H9 (cell line): ENCODE measurements at regions not wholly inside any gene's neighbourhood (a gene's known extent, or its start where the extent isn't known, plus 50 kb on each side); places are given as distances from the start of the nearest gene placed in this dataset.

Experiments used
- DNase-seq: peaks from one replicate; pipeline ENCODE4 v3.0.0-alpha.2; 2017
- H2AFZ ChIP-seq: one replicate; pipeline ENCODE4 v1.6.1; 2013; ENCODE audit warnings: mild to moderate bottlenecking, low read length, control low read depth, moderate library complexity
- H2AK5ac ChIP-seq: 2 replicates; pipeline ENCODE4 v1.6.1; 2013; ENCODE audit warnings: low read length, control low read depth, mixed read lengths; ENCODE audit not compliant: insufficient read length
- H2BK120ac ChIP-seq: one replicate; pipeline ENCODE4 v1.6.1; 2013; ENCODE audit warnings: low read depth, mild to moderate bottlenecking, low read length, control low read depth, inconsistent platforms; ENCODE audit not compliant: poor library complexity, severe bottlenecking
- H2BK12ac ChIP-seq: 2 replicates; pipeline ENCODE4 v1.6.1; 2013; ENCODE audit warnings: low read length, control low read depth, mixed read lengths, low read depth; ENCODE audit not compliant: insufficient read length
- H2BK15ac ChIP-seq: 2 replicates; pipeline ENCODE4 v1.6.1; 2013; ENCODE audit warnings: low read depth, low read length, control low read depth
- H2BK20ac ChIP-seq: one replicate; pipeline ENCODE4 v1.6.1; 2013; ENCODE audit warnings: low read depth, mild to moderate bottlenecking, low read length, control low read depth, inconsistent platforms; ENCODE audit not compliant: poor library complexity, severe bottlenecking
- H2BK5ac ChIP-seq: 2 replicates; pipeline ENCODE4 v1.6.1; 2013; ENCODE audit warnings: low read length, control low read depth, mixed read lengths; ENCODE audit not compliant: insufficient read length
- H3K14ac ChIP-seq: 2 replicates; pipeline ENCODE4 v1.6.1; 2013; ENCODE audit warnings: low read length, control low read depth; ENCODE audit not compliant: insufficient read depth
- H3K18ac ChIP-seq: 2 replicates; pipeline ENCODE4 v1.6.1; 2013; ENCODE audit warnings: low read depth, mild to moderate bottlenecking, mixed read lengths, low read length, control low read depth; ENCODE audit not compliant: insufficient read length
- H3K23ac ChIP-seq: 2 replicates; pipeline ENCODE4 v1.6.1; 2013; ENCODE audit warnings: low read length, control low read depth, mixed read lengths, low read depth; ENCODE audit not compliant: insufficient read length
- H3K23me2 ChIP-seq: 2 replicates; pipeline ENCODE4 v1.6.1; 2013; ENCODE audit warnings: low read depth, mild to moderate bottlenecking, mixed read lengths, low read length, control low read depth; ENCODE audit not compliant: insufficient read length, poor library complexity, severe bottlenecking
- H3K27ac ChIP-seq: 2 replicates; pipeline ENCODE4 v1.5.1; 2013; ENCODE audit warnings: low read length, control low read depth, mixed read lengths, low read depth; ENCODE audit not compliant: insufficient read length
- H3K27me3 ChIP-seq: 2 replicates; pipeline ENCODE4 v1.6.1; 2013; ENCODE audit warnings: low read length, control low read depth, inconsistent platforms; ENCODE audit not compliant: insufficient read depth
- H3K4ac ChIP-seq: 2 replicates; pipeline ENCODE4 v1.6.1; 2013; ENCODE audit warnings: low read depth, mild to moderate bottlenecking, control low read depth, inconsistent platforms, low read length, moderate library complexity
- H3K4me1 ChIP-seq: 2 replicates; pipeline ENCODE4 v1.6.1; 2013; ENCODE audit warnings: low read length, control low read depth, inconsistent platforms; ENCODE audit not compliant: insufficient read depth
- H3K4me2 ChIP-seq: 2 replicates; pipeline ENCODE4 v1.6.1; 2013; ENCODE audit warnings: low read length, control low read depth, mixed read lengths; ENCODE audit not compliant: insufficient read length, insufficient read depth
- H3K56ac ChIP-seq: 2 replicates; pipeline ENCODE4 v1.6.1; 2013; ENCODE audit warnings: low read depth, mild to moderate bottlenecking, mixed read lengths, low read length, control low read depth; ENCODE audit not compliant: insufficient read length
- H3K79me1 ChIP-seq: 2 replicates; pipeline ENCODE4 v1.6.1; 2013; ENCODE audit warnings: low read depth, mild to moderate bottlenecking, moderate library complexity, low read length, control low read depth, inconsistent platforms; ENCODE audit not compliant: insufficient read depth, poor library complexity, severe bottlenecking
- H3K79me2 ChIP-seq: 2 replicates; pipeline ENCODE4 v1.6.1; 2013; ENCODE audit warnings: low read length, control low read depth, inconsistent platforms; ENCODE audit not compliant: insufficient read depth
- H3K9ac ChIP-seq: 2 replicates; pipeline ENCODE4 v1.6.1; 2013; ENCODE audit warnings: low read length, control low read depth, mixed read lengths; ENCODE audit not compliant: insufficient read length; ENCODE audit errors: extremely low read depth
- H3K9me3 ChIP-seq: one replicate; pipeline ENCODE4 v1.6.1; 2013; ENCODE audit warnings: low read depth, low read length, inconsistent platforms; ENCODE audit not compliant: control insufficient read depth
- H3T11ph ChIP-seq: one replicate; pipeline ENCODE4 v1.6.1; 2013; ENCODE audit warnings: mild to moderate bottlenecking, low read length, control low read depth, inconsistent platforms
- H4K20me1 ChIP-seq: one replicate; pipeline ENCODE4 v1.6.1; 2013; ENCODE audit not compliant: control insufficient read depth, insufficient read length, insufficient read depth
- H4K5ac ChIP-seq: 2 replicates; pipeline ENCODE4 v1.6.1; 2013; ENCODE audit warnings: low read depth, mild to moderate bottlenecking, mixed read lengths, low read length, control low read depth; ENCODE audit not compliant: insufficient read length
- H4K8ac ChIP-seq: replicated peaks from 2 replicates; pipeline ENCODE4 v1.6.1; 2013; ENCODE audit warnings: low read length, control low read depth, mixed read lengths, low read depth; ENCODE audit not compliant: insufficient read length
- H4K91ac ChIP-seq: 2 replicates; pipeline ENCODE4 v1.6.1; 2013; ENCODE audit warnings: low read depth, mild to moderate bottlenecking, moderate library complexity, mixed read lengths, low read length, control low read depth; ENCODE audit not compliant: insufficient read length
- H3K27ac Mint-ChIP-seq, 3 experiments: 2 replicates in 2 of 3; 3 replicates in 1 of 3; pipeline ENCODE4 v1.8.0; 2020 to 2021; ENCODE audit warnings: mixed read lengths in 3 of 3, mild to moderate bottlenecking in 1 of 3, moderate library complexity in 1 of 3
- H3K27me3 Mint-ChIP-seq: 2 replicates; pipeline ENCODE4 v1.8.0; 2021; ENCODE audit warnings: low read depth, mild to moderate bottlenecking, moderate library complexity, mixed read lengths
- H3K36me3 Mint-ChIP-seq, 3 experiments: 2 replicates in 2 of 3; 3 replicates in 1 of 3; pipeline ENCODE4 v1.8.0; 2020 to 2021; ENCODE audit warnings: low read depth in 3 of 3, mixed read lengths in 3 of 3; ENCODE audit not compliant: insufficient read depth in 1 of 3
- H3K4me1 Mint-ChIP-seq, 2 experiments: 2 replicates each; pipeline ENCODE4 v1.8.0; 2020; ENCODE audit warnings: mixed read lengths in 2 of 2
- H3K4me3 Mint-ChIP-seq, 2 experiments: 2 replicates in 1 of 2; 3 replicates in 1 of 2; pipeline ENCODE4 v1.8.0; 2020 to 2021; ENCODE audit warnings: mild to moderate bottlenecking in 2 of 2, mixed read lengths in 2 of 2, moderate library complexity in 1 of 2
- H3K9me3 Mint-ChIP-seq, 2 experiments: 2 replicates in 1 of 2; 3 replicates in 1 of 2; pipeline ENCODE4 v1.8.0; 2020; ENCODE audit warnings: mild to moderate bottlenecking in 2 of 2, mixed read lengths in 2 of 2, moderate library complexity in 1 of 2
- CTCF ChIP-seq: fragments of 200-600 bp; sonication (generic); conservative IDR thresholded peaks from 3 replicates; pipeline ENCODE4 v1.8.0; 2021; ENCODE audit warnings: antibody characterized with exemption, mild to moderate bottlenecking
- WGBS: extraction: QIAGEN DNeasy Blood & Tissue Kit; methylation state at CpG from one replicate; pipeline ENCODE4 v1.1.7; 2013; ENCODE audit warnings: missing lambda C conversion rate, low lambda C conversion rate, mixed read lengths; ENCODE audit not compliant: insufficient read length; ENCODE audit errors: extremely low coverage; 5-methylcytosine and 5-hydroxymethylcytosine counted together

GRCh38 chr7:15947754-15948153, 261.3 kb upstream of the MEOX2 start:
- Histone ChIP-seq H3K79me2 (no peaks in the 10 kb centered on the region), H3K4ac (no peak overlapping the region), H3K79me1 (no peaks in the 10 kb centered on the region), H3K4me1 (no peaks in the 10 kb centered on the region), H2BK120ac (no peak overlapping the region), H4K8ac (no peak overlapping the region), H2AK5ac (no peak overlapping the region), H3K14ac (no peak overlapping the region), H3K56ac (no peak overlapping the region), H3K23me2 (no peaks in the 10 kb centered on the region), H4K91ac (no peak overlapping the region), H4K20me1 (no peaks in the 10 kb centered on the region), H2BK20ac (no peak overlapping the region), H2BK15ac (no peak overlapping the region), H3K23ac (no peak overlapping the region), H2BK5ac (no peak overlapping the region), H3K4me2 (no peak overlapping the region), H3K18ac (no peak overlapping the region), H2BK12ac (no peak overlapping the region), H3K27ac (no peak overlapping the region), H3K27me3 (no peaks in the 10 kb centered on the region), H3T11ph (no peak overlapping the region), H3K9ac (no peak overlapping the region), H2AFZ (no peak overlapping the region), H3K9me3 (no peaks in the 10 kb centered on the region), H4K5ac (no peak overlapping the region)
- Mint-ChIP-seq H3K4me1 (no peaks in the 10 kb centered on the region), H3K36me3 (no peaks in the 10 kb centered on the region), H3K27ac (no peak overlapping the region), H3K27me3 (no peaks in the 10 kb centered on the region), H3K9me3 (no peaks in the 10 kb centered on the region), H3K4me3 (no peak overlapping the region)
- WGBS = no CpG with 5 or more reads among the region's 2 CpGs
- no peak for DNase-seq
- TF ChIP-seq CTCF = no peak
